ENCODE measurements at regions not wholly inside any gene's neighbourhood (a gene's known extent, or its start where the extent isn't known, plus 50 kb on each side); places are given as distances from the start of the nearest gene placed in this dataset.

DNA sequence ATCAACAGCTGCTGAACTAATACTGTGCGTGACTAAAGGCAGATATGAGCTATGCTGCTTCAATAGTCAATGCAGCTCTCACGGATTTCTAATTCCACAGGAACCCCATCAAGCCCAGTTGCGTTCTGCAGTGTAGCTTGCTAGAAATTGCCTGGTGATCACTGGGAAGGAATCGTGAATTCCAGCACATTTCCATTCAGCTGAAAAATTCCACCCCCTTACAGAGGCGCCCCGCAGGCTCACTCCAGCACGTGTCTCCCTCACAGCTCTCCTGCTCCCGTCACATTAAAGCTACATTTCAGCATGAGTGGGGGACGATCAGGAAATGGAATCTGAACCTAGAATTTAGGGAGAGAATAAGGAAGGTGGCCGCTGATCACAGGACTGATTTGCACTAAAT lies 534.8 kb downstream of the TCERG1L start:
- no peak for DNase-seq

DNA sequence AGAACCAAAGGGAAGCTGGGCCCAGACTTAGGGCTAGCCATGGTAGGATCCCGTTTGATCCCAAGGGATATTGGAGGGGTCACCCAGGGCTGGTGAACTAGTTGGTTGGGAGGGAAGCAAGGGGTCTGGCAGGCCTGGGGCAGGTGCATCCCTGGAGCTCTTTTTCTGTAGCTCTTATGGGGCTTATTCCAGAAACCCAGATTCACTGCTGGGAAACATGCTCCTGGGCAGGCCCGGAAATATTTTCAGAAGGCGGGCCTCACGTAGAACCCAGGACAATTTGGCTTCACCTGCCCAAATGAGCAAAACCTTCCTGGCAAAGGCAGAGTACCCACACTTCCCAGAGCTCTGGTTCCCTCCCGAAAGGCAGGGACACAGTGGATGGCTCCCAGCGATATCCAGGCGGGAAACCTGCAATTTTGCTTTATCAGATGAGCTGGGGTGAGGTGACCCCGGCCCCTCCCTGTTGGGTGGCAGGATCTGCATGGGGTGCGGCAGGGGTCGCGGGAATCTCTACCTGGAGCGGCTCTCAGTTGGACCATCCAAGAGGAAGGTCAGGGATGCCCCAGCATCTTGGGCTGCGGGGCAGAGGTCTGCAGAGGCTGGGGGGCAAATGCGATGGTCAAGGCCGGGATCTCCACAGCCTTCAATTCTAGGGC lies 533.9 kb downstream of the TCERG1L start:
- DNase-seq = no peak

DNA sequence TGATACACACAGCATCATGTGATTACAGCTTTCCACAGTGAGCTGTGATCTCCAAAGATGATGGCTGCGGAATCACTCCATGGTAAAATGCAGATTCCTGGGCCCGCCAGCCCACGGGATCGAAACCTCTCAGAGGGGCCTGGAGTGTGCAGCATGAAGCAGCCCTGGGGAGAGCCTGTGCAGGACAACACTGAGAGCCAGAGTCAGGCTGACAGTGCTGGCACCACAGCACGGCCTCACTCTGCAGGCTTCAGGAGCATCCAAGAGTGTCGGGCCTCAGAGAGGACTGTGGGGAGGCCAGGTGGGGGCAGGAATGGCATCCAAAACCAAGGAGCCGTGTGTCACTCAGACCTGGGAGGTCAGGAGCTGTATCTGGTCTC lies 533.4 kb downstream of the TCERG1L start:
- DNase-seq = no peak

DNA sequence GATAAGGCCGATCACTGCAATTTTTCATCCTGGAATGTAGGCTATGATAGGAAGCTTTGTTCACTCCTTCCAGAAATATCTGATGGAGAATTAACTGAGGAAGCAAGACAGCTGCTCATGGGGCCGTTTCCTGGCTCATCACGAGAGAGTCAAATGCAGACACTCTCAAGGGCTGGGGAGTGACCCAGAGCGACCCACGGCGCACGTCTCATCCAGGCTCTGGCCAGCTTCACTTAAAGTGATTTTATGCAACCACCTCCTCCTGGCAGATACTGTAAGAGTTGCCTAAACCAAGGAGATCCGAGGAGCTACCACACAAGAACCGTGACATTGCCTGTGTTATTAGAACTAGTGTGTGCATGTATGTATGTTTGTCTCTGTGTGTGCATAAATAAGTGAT lies 530.8 kb downstream of the TCERG1L start:
- DNase-seq = no peak

DNA sequence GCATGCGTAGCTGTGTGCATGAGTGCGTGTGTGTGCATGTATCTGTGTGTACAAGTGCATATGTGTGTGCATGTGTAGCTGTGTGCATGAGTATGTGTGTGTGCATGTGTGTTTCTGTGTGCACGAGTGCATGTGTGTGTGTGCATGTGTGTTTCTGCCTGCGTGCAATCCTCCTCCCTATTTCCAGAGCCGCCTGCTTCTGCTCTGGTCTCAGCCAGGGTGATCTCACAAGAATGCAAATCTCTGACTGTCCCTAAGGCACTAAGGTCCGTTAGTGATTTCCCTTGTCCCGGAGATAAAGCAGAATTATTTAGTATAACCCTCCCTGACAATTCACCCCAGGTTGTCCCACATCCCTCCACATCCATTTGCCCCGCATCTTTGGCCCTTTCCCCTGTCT lies 530.3 kb downstream of the TCERG1L start:
- DNase-seq = no peak

DNA sequence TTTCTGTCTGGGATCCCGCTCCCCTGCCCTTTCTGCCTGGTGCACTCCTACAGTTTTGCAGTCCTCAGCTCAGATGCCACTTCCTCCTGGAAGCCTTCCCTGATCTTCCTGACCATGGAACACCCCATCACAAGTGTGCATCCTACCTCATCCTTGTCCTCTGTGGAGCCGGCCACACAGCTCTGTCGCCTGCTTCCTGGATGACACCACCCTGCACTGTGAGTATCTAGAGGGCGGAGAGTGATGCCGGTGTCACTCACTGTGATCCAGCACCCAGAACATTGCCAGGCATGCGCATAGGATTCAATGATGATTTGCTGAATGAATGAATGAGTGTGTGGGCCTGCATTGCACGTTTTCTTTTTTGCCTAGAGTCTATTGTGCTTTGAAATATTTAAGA lies 529.9 kb downstream of the TCERG1L start:
- DNase-seq = no peak

DNA sequence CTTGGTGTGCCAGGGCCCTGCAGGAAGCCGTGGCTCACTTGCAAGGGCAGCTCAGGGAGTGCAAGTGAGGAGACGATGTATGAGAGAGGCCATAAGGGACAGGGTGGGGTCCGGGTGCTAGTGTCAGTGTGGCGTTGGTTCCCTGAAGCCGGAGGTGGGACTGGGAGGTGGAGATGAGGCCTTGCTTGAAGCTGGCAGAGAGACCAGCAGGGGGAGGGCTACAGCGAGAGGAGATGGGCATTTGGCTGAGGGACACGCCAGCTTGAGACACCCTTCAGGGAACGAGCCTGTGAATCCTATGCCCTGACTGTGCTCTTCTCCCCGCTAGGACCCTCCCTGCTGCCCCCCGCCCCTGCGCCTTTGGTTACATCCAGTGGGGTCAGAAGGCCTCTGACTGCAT lies 529.1 kb downstream of the TCERG1L start:
- DNase-seq = no peak

DNA sequence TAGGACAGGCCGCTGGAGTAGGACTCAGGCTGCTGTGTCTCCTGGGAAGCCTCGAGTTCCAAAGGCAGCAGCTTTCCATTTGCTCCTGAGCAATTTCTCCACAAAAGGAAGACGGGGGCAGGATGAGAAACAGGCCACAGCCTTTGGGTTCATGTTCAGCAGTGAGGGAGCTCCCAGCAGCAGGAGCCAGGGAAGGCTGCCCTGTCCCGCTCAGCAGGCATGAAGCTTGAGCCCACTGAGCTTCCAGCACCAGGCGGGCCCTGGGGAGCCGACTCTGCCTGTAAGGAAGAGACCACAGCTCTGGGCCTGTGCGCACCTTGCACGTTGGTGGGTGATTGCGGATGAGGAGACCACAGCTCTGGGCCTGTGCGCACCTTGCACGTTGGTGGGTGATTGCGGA lies 527.2 kb downstream of the TCERG1L start:
- DNase-seq = no peak

DNA sequence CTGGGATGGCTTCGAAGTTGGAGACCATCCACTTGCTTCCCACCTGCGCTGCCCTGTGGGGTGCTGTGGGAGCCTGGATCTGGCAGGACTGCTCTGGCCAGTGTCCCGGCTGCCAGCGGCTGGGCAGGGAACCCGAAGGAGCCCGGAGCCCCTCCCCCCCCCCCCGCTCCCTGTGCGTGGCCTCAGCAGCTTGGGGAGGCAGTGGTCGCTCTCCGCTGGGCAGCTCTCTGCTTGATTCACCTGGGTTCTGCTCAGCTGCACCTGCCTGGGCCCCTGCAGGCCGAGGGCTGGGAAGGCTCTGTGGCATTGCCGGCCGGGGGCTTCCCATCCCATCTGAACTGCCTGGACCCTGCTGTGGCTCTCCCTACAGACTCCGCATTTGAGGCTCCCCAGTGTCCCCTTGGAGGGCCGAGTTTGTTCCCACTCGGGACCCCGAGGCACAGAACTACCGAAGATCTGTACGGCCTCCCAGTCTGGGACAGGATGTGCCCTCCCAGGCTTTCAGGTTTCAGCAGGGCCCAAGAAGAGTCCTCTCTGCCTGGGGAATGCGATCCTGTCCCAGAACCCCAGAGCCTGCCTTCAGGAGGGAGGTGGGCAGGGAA lies 525.1 kb downstream of the TCERG1L start:
- no peak for DNase-seq

DNA sequence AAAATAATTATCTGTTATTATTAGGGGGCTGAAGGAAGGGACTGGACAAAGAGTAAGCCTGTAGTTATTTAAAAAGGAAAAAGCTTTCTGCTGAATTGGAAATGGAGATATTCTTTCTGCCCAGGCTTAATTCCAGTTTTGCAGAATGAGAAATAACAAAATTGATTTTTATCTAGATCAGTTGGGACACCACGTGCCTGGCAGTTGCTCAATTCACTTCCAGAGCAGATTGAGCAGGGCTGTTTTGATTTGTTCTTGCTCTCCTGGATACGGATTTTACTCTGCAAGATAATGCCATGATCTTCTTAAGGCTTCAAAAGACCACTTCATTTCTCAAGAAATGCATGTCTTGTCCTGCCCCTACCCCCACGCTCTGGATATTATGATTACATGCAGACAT lies 524.3 kb downstream of the TCERG1L start:
- DNase-seq = no peak

DNA sequence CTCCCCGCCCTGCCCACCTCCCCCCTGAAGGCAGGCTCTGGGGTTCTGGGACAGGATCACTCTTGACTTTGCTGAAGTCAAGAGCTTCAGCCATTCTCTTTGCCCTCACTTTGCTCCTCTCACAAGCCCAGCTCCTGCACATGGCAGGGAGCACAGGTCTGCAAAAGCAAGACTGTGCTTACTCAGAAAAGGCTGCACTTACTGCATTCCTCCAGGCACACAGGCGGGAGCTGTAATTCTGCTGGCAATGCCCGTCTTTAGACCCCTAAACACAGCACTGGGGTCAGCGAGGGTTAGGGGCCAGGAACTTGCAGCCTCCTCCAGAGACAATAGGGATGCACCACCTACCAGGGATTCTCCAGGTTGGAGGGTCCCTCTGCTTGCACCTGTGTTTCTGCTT lies 523.7 kb downstream of the TCERG1L start:
- no peak for DNase-seq

DNA sequence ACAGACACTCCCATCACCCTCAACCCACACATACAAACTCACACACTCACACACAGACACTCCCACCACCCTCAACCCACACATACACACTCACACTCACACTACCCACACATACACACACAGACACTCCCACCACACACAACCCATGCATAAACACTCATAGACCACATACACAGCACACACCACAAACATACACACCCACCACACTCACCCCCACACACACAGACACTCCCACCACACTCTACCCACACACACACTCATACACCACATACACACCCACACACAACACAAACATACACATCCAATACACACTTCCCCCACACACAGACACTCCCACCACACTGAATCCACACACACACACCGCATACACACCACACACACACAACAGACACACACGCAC lies 521.2 kb downstream of the TCERG1L start:
- DNase-seq = no peak

DNA sequence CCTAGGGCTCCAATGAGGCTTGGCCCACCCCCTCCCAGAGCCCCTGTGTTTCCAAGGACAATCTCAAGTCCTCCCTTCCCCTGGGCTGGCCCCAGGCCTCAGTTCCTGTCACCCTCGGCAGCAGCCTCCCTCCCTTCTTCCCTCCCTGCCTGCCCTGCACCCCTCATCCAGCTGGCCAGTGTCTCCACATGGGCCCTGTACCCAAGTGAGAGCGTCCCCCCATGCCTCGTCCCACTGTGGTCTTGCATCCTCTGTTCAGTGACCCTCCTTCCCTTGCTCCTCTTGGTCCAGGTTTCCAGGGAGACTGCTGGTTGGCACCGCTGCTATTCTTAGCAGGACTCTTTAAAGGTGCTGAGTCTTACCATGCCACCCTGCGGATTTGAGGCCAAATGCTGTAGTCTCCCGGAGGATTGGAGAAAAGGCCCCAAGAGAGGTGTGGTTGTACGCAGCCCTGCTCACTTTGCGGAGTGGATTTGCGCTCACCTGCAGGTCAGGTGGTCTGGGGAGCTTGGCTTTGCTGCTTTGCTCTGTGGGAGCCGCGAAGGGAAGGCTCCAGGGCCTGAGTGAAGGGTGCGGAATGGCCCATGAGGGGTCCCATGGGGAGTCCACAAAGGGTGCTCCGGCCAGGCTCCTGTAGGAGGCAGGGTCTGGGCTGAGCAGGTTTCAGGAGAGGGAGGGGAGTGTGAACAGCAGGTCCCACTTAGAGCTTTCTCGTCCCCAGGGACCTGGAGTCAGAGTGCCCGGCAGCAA lies 519.2 kb downstream of the TCERG1L start:
- no peak for DNase-seq

DNA sequence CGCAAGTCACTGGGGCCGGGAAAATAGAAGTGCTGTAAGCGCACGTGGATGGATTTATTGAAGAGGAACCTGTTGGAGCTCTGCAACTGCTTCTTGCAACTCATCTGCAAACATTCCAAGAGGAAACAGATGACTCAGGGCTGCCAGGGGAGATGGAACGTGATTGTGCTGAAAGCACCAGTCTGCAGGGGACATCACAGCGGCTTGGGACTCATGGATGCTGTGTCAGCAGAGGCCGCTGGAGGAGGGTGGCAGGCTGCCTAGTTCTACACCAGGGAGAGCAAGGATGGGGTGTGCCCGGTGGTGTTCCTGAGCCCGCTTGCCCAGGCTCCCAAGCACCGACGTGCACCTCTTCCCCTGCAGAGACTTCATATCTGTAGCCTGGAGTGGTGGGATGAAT lies 515.7 kb downstream of the TCERG1L start:
- DNase-seq = no peak

DNA sequence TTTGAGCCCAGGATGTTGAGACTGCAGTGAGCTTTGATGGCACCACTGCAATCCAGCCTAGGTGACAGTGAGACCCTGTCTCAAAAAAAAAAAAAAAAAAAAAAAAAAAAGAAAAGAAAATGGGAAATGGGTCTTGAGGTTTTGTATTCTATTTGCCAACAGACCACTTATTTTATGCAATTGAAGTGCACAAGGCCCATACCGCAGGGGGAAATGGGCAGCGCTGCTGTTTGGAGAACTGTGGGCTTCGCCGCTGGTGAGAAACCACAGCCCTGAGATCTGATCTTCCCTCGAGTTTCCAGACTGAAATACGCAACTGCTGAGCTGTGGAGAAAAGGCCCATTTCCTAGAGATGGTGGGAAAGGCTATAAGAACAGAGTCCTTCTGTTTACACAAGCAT lies 512.0 kb downstream of the TCERG1L start:
- DNase-seq = no peak

DNA sequence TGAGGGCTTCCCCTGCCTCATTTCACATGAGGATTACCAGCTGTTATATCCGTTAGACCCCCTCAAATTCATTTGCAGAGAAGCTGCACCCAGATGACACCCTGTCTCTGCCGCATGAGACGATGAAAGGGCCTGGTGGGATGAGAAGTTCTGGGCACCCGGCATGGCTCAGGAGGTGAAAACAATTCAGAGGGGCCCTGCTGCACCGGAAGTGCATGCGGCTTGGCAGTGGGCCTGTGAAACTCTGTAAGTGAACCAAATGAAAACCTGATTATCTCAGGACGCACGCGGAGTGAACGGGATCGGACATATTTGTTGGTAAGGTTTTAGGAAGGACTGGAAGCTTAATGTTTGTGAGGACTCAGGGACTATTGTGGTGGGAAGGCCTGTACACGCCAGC lies 511.2 kb downstream of the TCERG1L start:
- DNase-seq = no peak

DNA sequence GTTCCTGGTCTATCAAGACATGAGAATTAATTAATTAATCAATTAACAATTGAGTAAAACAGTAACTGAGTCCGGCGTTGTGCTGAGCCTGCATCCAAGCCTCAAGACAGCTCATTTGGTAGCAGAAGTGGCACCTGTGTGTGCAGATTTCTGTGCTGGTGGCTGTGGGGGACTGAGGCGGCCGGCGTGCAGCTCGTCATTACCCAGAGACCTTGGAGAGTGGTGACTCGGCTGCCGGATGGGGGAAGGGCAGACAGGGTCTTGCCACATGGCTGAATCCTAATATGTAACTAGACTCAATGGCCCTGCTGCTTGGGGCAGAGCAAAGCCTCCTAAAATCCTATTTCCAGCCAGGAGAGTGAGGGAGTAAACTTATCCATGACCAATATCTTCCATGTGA lies 510.2 kb downstream of the TCERG1L start:
- no peak for DNase-seq

DNA sequence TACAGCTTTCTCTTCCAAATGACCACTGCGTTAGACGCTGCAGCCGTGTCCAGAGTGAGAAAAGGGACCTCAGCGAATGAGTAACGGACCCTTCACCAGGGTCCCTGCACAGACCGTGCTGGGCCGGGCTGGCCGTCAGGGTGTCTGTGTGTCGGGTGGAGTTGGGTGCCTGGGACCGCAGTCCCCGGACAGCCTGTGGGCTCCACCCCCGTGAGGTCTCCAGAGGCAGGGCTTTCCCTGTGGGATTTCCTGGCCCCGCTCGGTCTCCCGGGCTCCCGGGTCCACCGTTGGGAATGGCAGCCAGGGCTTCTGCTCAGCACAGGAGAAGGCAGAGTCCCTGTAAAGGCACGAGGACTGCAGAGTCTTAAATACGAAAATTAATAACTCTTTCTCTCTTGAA lies 509.7 kb downstream of the TCERG1L start:
- no peak for DNase-seq

DNA sequence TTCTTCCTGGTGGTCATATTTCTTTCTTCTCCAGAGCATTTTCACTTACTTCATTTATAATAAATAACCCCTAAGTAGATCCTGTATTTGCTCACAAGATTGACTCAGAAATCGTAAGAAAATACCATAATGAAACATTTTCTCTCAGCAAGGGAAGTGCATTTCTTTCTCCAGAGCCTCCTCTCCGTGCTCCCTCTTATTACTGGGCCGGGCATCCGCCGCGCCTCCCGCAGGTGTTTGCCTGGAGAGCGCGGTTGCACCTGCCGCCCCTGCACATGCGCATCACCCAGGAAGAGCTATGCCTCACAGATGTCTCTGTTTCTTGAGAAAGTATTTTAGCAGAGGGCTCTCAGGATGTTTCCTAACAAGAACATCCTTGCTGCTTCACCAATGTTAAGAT lies 509.2 kb downstream of the TCERG1L start:
- DNase-seq = no peak

DNA sequence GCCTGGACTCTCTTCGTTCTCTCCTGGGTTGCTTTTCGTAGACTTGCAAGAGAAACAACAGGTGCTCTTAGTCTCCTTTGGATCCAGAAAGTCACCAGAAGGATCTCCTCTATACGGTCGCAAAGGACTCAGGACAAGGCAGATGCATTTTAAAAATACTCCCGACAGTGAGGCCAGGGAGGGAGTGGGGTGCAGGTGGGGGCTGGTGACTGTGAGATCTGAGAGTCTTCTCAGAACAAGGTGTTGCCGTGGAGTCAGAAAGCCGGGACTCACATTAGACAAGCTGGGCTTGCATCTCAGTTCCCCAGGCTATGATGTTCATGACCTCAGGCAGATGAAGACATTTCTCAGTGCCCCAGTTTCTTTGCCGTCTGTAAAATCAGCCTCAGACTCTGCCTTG lies 507.2 kb downstream of the TCERG1L start:
- DNase-seq = no peak

DNA sequence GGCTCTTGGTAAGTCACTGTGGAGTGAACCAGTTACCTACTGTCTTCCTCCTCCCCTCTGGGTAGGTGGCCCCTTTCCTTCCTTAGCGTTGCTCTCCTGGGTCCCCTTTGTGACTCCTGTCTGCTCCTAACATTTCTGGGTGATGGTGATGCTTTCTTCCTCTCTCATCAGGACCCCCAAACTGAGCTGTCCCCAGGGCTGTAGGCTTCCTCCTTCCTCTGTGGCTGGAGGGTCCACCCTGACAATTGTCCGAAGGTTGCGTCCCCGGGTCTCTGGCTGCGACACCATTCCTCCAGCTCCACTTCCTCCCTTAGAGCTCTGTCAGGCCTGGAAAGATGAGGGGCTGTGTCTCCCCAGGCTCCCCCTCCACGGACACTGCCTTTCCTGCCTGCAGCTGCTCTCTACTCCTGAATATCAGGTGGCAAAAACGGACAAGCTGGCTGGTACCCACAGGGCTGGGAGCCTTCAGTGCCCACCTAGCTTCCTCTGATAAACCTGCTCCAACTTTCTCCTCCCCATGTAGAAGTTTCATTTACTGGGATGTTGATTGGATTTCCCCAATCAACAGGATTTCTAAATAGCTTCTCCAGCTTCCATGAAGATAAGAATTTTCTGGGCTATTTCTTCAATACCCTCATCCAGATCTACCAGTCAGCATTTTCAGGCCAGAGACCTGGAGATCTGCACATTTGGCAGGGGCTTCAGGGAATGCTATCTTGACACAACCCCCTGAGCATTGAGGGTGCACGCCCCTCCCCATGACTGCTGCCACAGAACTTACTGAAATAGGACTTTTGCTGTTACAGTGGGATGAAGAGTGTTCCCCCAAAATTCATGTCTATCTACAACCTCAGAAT lies 506.5 kb downstream of the TCERG1L start:
- DNase-seq = no peak

DNA sequence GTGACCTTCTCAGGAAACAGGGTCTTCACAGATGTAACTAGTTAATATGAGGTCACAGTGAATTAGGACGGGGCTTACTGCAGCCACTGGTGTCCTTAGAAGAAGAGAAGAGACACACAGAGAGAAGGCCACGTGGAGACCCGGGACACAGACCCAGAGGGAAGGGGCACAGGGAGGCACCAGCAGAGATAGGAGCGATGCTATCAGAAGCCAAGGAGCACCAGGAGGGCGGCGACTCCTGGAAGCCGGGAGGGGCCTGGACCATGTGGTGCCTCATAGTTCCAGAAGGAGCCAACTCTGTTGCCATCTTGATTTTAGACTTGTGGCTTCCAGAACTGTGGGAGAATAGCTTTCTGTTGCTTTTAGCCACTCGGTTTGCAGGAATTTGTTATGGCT lies 505.9 kb downstream of the TCERG1L start:
- DNase-seq = no peak

DNA sequence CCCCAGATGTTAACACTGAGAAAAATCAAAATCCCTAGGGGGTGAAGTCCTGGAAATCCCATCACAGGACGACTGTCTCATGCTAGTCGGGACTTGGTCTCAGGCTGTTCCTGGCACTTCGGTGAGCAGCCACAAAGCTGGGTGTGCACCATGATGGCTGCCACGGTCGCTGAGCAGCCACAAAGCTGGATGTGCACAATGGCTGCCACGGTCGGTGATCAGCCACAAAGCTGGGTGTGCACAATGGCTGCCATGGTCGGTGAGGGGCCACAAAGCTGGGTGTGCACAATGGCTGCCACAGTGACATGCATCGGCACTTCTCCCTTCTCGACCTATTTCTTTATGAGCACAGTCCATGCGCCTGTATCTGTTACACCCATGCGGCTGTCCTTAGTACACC lies 505.1 kb downstream of the TCERG1L start:
- DNase-seq = no peak

DNA sequence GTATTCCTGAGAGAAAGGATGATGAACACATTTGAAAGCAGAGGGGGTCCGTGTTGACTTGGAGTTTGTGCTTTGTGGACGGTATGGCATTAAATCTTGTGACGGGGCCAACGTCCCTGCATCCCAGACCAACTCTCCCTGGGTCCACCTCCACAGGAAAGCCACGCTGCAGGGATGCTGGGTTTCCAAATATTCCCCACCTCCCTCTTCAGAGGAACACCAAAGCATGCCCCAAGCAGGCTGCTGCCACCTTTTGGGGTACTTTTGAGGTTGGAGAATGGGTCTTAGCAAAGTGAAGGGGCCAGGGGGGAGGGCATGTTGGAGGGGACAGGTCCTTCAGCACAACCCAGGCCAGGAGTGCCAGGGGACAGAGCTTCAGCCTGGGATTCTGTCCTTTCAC lies 504.4 kb downstream of the TCERG1L start:
- no peak for DNase-seq
